ENCODE measurements at regions not wholly inside any gene's neighbourhood (a gene's known extent, or its start where the extent isn't known, plus 50 kb on each side); places are given as distances from the start of the nearest gene placed in this dataset.

DNA sequence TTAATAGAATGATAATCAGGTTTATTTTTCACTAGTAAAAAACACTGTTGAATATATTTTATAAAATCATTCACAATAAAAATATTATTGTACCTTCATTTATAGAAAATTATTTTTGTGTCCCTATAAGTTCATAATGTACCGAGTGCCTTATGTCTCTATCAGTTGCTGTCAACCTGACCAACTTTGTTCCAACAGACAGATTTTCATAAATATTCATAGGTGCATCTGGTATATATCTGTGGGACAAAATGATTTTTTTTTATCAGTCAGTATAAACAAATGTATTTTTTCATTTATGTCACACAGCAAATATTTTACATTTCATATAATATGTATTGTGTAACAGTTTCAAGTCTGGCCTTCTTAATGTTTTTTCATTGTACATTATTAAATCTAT lies 195.9 kb downstream of the HGF start:
- Histone ChIP-seq H2AFZ (ENCODE audit: low read length) (no peak overlapping the region), H3K4me2 (ENCODE audit: low read length) (no peak overlapping the region), H3K9me3 (ENCODE audit: low read length) (no peaks in the 10 kb centered on the region), H3K27me3 (ENCODE audit: low read length) (no peaks in the 10 kb centered on the region), H3K9me2 (replicated peaks; ENCODE audit: low read length) (0 out of 2 replicates have a peak, but pooled peaks cover 1% of the 10 kb centered on the region), H4K20me1 (ENCODE audit: low read length) (no peaks in the 10 kb centered on the region), H3K4me3 (ENCODE audit: low read length) (no peak overlapping the region), H3K9ac (ENCODE audit: low read length) (no peak overlapping the region), H3K36me3 (ENCODE audit: low read depth, low read length) (no peaks in the 10 kb centered on the region), H3K27ac (ENCODE audit: low read length) (no peak overlapping the region), H3K4me1 (ENCODE audit: insufficient read depth, low read length) (0 out of 2 replicates have a peak, but pooled peaks cover 5% of the 10 kb centered on the region), H3K79me2 (ENCODE audit: low read length) (no peaks in the 10 kb centered on the region), H3F3A (ENCODE audit: low read length, unreplicated experiment) (no peaks in the 10 kb centered on the region)
- intact Hi-C loops (cut with micrococcal nuclease) = no loop called here
- TF ChIP-seq EZH2phosphoT487 (IDR thresholded peaks at IDR 0.05; ENCODE audit: borderline replicate concordance, low read length) = no peak
- TF ChIP-seq, protein P1, sequence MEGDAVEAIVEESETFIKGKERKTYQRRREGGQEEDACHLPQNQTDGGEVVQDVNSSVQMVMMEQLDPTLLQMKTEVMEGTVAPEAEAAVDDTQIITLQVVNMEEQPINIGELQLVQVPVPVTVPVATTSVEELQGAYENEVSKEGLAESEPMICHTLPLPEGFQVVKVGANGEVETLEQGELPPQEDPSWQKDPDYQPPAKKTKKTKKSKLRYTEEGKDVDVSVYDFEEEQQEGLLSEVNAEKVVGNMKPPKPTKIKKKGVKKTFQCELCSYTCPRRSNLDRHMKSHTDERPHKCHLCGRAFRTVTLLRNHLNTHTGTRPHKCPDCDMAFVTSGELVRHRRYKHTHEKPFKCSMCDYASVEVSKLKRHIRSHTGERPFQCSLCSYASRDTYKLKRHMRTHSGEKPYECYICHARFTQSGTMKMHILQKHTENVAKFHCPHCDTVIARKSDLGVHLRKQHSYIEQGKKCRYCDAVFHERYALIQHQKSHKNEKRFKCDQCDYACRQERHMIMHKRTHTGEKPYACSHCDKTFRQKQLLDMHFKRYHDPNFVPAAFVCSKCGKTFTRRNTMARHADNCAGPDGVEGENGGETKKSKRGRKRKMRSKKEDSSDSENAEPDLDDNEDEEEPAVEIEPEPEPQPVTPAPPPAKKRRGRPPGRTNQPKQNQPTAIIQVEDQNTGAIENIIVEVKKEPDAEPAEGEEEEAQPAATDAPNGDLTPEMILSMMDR (conservative IDR thresholded peaks at IDR 0.05; ENCODE audit: low read depth, low read length) = no peak
- TF ChIP-seq EZH2 (IDR thresholded peaks at IDR 0.05; ENCODE audit: low read length, unreplicated experiment) = no peak
- ChIA-PET CTCF (no interaction called here), POLR2A (ENCODE audit: unreplicated experiment) (no interaction called here)
- DNase-seq (no peak), ATAC-seq (no peak)
- BruUV-seq (replicated peaks) = no TSS peak

GRCh38 chr7:81573128-81573527 lies 196.7 kb downstream of the HGF start:
- Histone ChIP-seq H3F3A (ENCODE audit: low read length, unreplicated experiment) (no peaks in the 10 kb centered on the region), H3K27me3 (ENCODE audit: low read length) (no peaks in the 10 kb centered on the region), H4K20me1 (ENCODE audit: low read length) (no peaks in the 10 kb centered on the region), H2AFZ (ENCODE audit: low read length) (no peak overlapping the region), H3K4me1 (ENCODE audit: insufficient read depth, low read length) (0 out of 2 replicates have a peak, but pooled peaks cover 4% of the 10 kb centered on the region), H3K4me3 (ENCODE audit: low read length) (no peak overlapping the region), H3K79me2 (ENCODE audit: low read length) (no peaks in the 10 kb centered on the region), H3K4me2 (ENCODE audit: low read length) (no peak overlapping the region), H3K9me3 (ENCODE audit: low read length) (no peaks in the 10 kb centered on the region), H3K27ac (ENCODE audit: low read length) (no peak overlapping the region), H3K9me2 (replicated peaks; ENCODE audit: low read length) (no peaks in the 10 kb centered on the region), H3K9ac (ENCODE audit: low read length) (no peak overlapping the region), H3K36me3 (ENCODE audit: low read depth, low read length) (no peaks in the 10 kb centered on the region)
- ChIA-PET POLR2A (ENCODE audit: unreplicated experiment) (no interaction called here), CTCF (interaction anchor here (0.6 kb wide), 1 partner anchor 631 kb away, joined by 3 read pairs; no protein-coding TSS in a partner anchor)
- no peak for ATAC-seq
- intact Hi-C loops (cut with micrococcal nuclease) = no loop called here
- TF ChIP-seq EZH2phosphoT487 (IDR thresholded peaks at IDR 0.05; ENCODE audit: borderline replicate concordance, low read length) (no peak), EZH2 (IDR thresholded peaks at IDR 0.05; ENCODE audit: low read length, unreplicated experiment) (no peak)
- TF ChIP-seq, protein P1 (conservative IDR thresholded peaks at IDR 0.05; ENCODE audit: low read depth, low read length) = no peak
- BruUV-seq (replicated peaks) = no TSS peak
- no peak for DNase-seq

GRCh38 chr7:81562581-81562980 lies 207.3 kb downstream of the HGF start:
- no peaks in the 10 kb centered on the region for H4K20me1 ChIP-seq (ENCODE audit: low read length)
- no peaks in the 10 kb centered on the region for H3F3A ChIP-seq (ENCODE audit: low read length, unreplicated experiment)
- ATAC-seq = no peak
- no peaks in the 10 kb centered on the region for H3K9me3 ChIP-seq (ENCODE audit: low read length)
- intact Hi-C loops (cut with micrococcal nuclease) = no loop called here
- no peak overlapping the region for H3K4me3 ChIP-seq (ENCODE audit: low read length)
- TF ChIP-seq EZH2 (IDR thresholded peaks at IDR 0.05; ENCODE audit: low read length, unreplicated experiment) = no peak
- TF ChIP-seq, protein P1 (conservative IDR thresholded peaks at IDR 0.05; ENCODE audit: low read depth, low read length) = no peak
- TF ChIP-seq EZH2phosphoT487 (IDR thresholded peaks at IDR 0.05; ENCODE audit: borderline replicate concordance, low read length) = no peak
- no peak for DNase-seq
- POLR2A ChIA-PET (ENCODE audit: unreplicated experiment) = no interaction called here
- no peak overlapping the region for H3K4me2 ChIP-seq (ENCODE audit: low read length)
- H3K4me1 ChIP-seq (ENCODE audit: insufficient read depth, low read length) = 0 out of 2 replicates have a peak, but pooled peaks cover 4% of the 10 kb centered on the region
- H3K9me2 ChIP-seq (replicated peaks; ENCODE audit: low read length) = no peaks in the 10 kb centered on the region
- no peaks in the 10 kb centered on the region for H3K79me2 ChIP-seq (ENCODE audit: low read length)
- H3K27ac ChIP-seq (ENCODE audit: low read length) = no peak overlapping the region
- CTCF ChIA-PET = no interaction called here
- peak overlapping the region; percentile 38; the same call in 1 of the 2 replicates for H2AFZ ChIP-seq (ENCODE audit: low read length)
- H3K9ac ChIP-seq (ENCODE audit: low read length) = no peak overlapping the region
- H3K27me3 ChIP-seq (ENCODE audit: low read length) = no peaks in the 10 kb centered on the region
- no peaks in the 10 kb centered on the region for H3K36me3 ChIP-seq (ENCODE audit: low read depth, low read length)
- no TSS peak for BruUV-seq (replicated peaks)
